CD14-positive monocyte (primary cell): ENCODE measurements at regions not wholly inside any gene's neighbourhood (a gene's known extent, or its start where the extent isn't known, plus 50 kb on each side); places are given as distances from the start of the nearest gene placed in this dataset.

Source experiments
- DNase-seq, 3 donors: peaks; one replicate each; pipeline ENCODE4 v3.0.0-alpha.2; 2011 to 2022
- H2AFZ ChIP-seq: 2 replicates; pipeline ENCODE4 v1.6.0; 2012; ENCODE audit warnings: mild to moderate bottlenecking, low read depth, low read length, inconsistent platforms; ENCODE audit not compliant: insufficient read depth, poor library complexity, severe bottlenecking
- H3K27ac ChIP-seq, 2 donors: 1 replicate in 1 of 2; 2 replicates in 1 of 2; pipeline ENCODE4 v1.5.1; 2012 to 2013; ENCODE audit warnings: low read length in 2 of 2, control low read depth in 1 of 2, inconsistent platforms in 1 of 2, low read depth in 1 of 2, mild to moderate bottlenecking in 1 of 2
- H3K27me3 ChIP-seq, 2 donors: one replicate each; pipeline versions ENCODE4 v1.6.0 to v1.6.1; 2011 to 2013; ENCODE audit warnings: low read length in 2 of 2; ENCODE audit not compliant: control insufficient read depth in 2 of 2, insufficient read depth in 2 of 2
- H3K36me3 ChIP-seq, 2 donors: replicated peaks in 1 of 2; 1 replicate in 1 of 2; 2 replicates in 1 of 2; pipeline versions ENCODE4 v1.5.1 to v1.6.1; 2012 to 2013; ENCODE audit warnings: low read length in 2 of 2, control low read depth in 1 of 2, inconsistent platforms in 1 of 2, mild to moderate bottlenecking in 1 of 2; ENCODE audit not compliant: insufficient read depth in 2 of 2, control insufficient read depth in 1 of 2
- H3K4me1 ChIP-seq, 2 donors: 1 replicate in 1 of 2; 2 replicates in 1 of 2; pipeline versions ENCODE4 v1.5.1 to v1.6.1; 2012 to 2013; ENCODE audit warnings: low read length in 2 of 2, control low read depth in 1 of 2, inconsistent platforms in 1 of 2, mild to moderate bottlenecking in 1 of 2, moderate library complexity in 1 of 2; ENCODE audit not compliant: insufficient read depth in 2 of 2, control insufficient read depth in 1 of 2
- H3K4me2 ChIP-seq: replicated peaks from 2 replicates; pipeline ENCODE3; 2012; ENCODE audit warnings: low read length, moderate library complexity, mild to moderate bottlenecking; ENCODE audit not compliant: poor library complexity, severe bottlenecking; ENCODE audit errors: extremely low read depth
- H3K4me3 ChIP-seq, 3 experiments: fragments of 200-600 bp in 1 of 3; sonication (generic) in 1 of 3; replicated peaks in 1 of 3; 1 replicate in 2 of 3; 2 replicates in 1 of 3; pipeline ENCODE4 v1.5.1; 2011 to 2013; ENCODE audit warnings: low read length in 3 of 3, mild to moderate bottlenecking in 3 of 3, control low read depth in 2 of 3, low read depth in 2 of 3, inconsistent platforms in 1 of 3, moderate library complexity in 1 of 3
- H3K79me2 ChIP-seq: 2 replicates; pipeline ENCODE4 v1.6.0; 2012; ENCODE audit warnings: mild to moderate bottlenecking, control low read depth, inconsistent platforms, low read length, moderate library complexity; ENCODE audit not compliant: insufficient read depth
- H3K9ac ChIP-seq: 2 replicates; pipeline ENCODE4 v1.6.0; 2017; ENCODE audit warnings: low read length, mild to moderate bottlenecking; ENCODE audit not compliant: insufficient read depth, poor library complexity, severe bottlenecking
- H3K9me3 ChIP-seq, 2 donors: replicated peaks in 1 of 2; 1 replicate in 1 of 2; 2 replicates in 1 of 2; pipeline versions ENCODE4 v1.5.1 to v1.6.1; 2012 to 2013; ENCODE audit warnings: low read length in 2 of 2, control low read depth in 1 of 2; ENCODE audit not compliant: control insufficient read depth in 1 of 2, insufficient read depth in 1 of 2
- H4K20me1 ChIP-seq: 2 replicates; pipeline ENCODE4 v1.6.0; 2012; ENCODE audit warnings: mild to moderate bottlenecking, low read length, control low read depth, moderate library complexity; ENCODE audit not compliant: insufficient read depth
- H3K27ac Mint-ChIP-seq, 7 donors: one replicate each; pipeline ENCODE4 v1.8.0; 2020; ENCODE audit warnings: mild to moderate bottlenecking in 7 of 7, mixed read lengths in 7 of 7, moderate library complexity in 6 of 7, inconsistent platforms in 2 of 7
- H3K27me3 Mint-ChIP-seq, 3 donors: one replicate each; pipeline ENCODE4 v1.8.0; 2021 to 2022; ENCODE audit warnings: low read depth in 3 of 3, mild to moderate bottlenecking in 3 of 3, mixed read lengths in 3 of 3, moderate library complexity in 3 of 3, inconsistent platforms in 1 of 3
- H3K36me3 Mint-ChIP-seq, 2 donors: one replicate each; pipeline ENCODE4 v1.8.0; 2020; ENCODE audit warnings: mixed read lengths in 2 of 2, inconsistent platforms in 1 of 2, mild to moderate bottlenecking in 1 of 2
- H3K4me1 Mint-ChIP-seq: one replicate; pipeline ENCODE4 v1.8.0; 2020; ENCODE audit warnings: mild to moderate bottlenecking, mixed read lengths
- H3K4me3 Mint-ChIP-seq, 2 donors: one replicate each; pipeline ENCODE4 v1.8.0; 2020; ENCODE audit warnings: mild to moderate bottlenecking in 2 of 2, mixed read lengths in 2 of 2, moderate library complexity in 1 of 2
- H3K9me3 Mint-ChIP-seq, 7 donors: one replicate each; pipeline ENCODE4 v1.8.0; 2020 to 2022; ENCODE audit warnings: mixed read lengths in 7 of 7, mild to moderate bottlenecking in 6 of 7, moderate library complexity in 6 of 7, inconsistent platforms in 2 of 7
- WGBS: methylation state at CpG from one replicate; pipeline ENCODE4 v1.1.5; 2013; ENCODE audit warnings: missing lambda C conversion rate; ENCODE audit not compliant: insufficient coverage; 5-methylcytosine and 5-hydroxymethylcytosine counted together
- intact Hi-C, 2 donors: fragments of 100-400 bp; cut with micrococcal nuclease; formaldehyde crosslinking; loops; one replicate each; pipeline versions ENCODE4 v1.15.0 to v1.15.1; 2023
- TF ChIP-seq, protein P1 (sequence below): fragments of 200-600 bp; IDR thresholded peaks from one replicate; pipeline ENCODE4 v1.8.0; 2022; ENCODE audit warnings: antibody characterized with exemption, mild to moderate bottlenecking

- TF ChIP-seq, protein P1, sequence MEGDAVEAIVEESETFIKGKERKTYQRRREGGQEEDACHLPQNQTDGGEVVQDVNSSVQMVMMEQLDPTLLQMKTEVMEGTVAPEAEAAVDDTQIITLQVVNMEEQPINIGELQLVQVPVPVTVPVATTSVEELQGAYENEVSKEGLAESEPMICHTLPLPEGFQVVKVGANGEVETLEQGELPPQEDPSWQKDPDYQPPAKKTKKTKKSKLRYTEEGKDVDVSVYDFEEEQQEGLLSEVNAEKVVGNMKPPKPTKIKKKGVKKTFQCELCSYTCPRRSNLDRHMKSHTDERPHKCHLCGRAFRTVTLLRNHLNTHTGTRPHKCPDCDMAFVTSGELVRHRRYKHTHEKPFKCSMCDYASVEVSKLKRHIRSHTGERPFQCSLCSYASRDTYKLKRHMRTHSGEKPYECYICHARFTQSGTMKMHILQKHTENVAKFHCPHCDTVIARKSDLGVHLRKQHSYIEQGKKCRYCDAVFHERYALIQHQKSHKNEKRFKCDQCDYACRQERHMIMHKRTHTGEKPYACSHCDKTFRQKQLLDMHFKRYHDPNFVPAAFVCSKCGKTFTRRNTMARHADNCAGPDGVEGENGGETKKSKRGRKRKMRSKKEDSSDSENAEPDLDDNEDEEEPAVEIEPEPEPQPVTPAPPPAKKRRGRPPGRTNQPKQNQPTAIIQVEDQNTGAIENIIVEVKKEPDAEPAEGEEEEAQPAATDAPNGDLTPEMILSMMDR, result no peak
- Mint-ChIP-seq H3K27ac (no peak overlapping the region), H3K9me3 (peaks cover 0 to 2% (median 0%) of the 10 kb centered on the region in 7 donors), H3K36me3 (no peaks in the 10 kb centered on the region), H3K27me3 (peaks cover 0 to 3% (median 0%) of the 10 kb centered on the region in 3 donors), H3K4me3 (no peak overlapping the region), H3K4me1 (no peaks in the 10 kb centered on the region)
- no peak overlapping the region for H2AFZ ChIP-seq
- no peak for DNase-seq
- H3K4me1 ChIP-seq, result no peaks in the 10 kb centered on the region
- H4K20me1 ChIP-seq, result no peaks in the 10 kb centered on the region
- intact Hi-C loops, result no loop called here
- no peak overlapping the region for H3K4me2 ChIP-seq
- no peak overlapping the region for H3K4me3 ChIP-seq
- no peaks in the 10 kb centered on the region for H3K79me2 ChIP-seq
- H3K9ac ChIP-seq, result no peak overlapping the region
- H3K27ac ChIP-seq, result no peak overlapping the region
- no peaks in the 10 kb centered on the region for H3K9me3 ChIP-seq
- 92% methylated on average over 2 of the region's 2 CpGs for WGBS
- H3K27me3 ChIP-seq, result no peaks in the 10 kb centered on the region
- no peaks in the 10 kb centered on the region for H3K36me3 ChIP-seq
Observed at GRCh38 chr7:18123508-18124239, 96.0 kb upstream of the PRPS1L1 start.

DNA sequence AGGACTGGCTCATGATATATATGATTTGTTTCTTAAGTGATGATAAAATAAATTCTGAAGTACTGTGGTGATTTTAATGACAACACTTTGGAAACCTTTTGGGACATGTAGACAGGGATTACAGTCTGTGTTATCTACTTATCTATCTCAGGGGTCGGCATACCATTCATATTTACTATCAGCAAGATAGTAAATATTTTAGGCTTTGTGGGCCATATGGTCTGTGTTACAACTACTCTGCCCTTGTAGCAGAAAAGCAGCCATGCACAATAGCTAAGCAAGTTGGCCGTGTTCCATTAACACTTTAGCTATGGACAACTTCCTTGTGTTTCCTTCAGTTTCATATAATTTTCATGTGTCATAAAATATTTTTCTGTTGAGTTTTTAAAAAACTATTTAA, 97.8 kb upstream of the PRPS1L1 start:
- Mint-ChIP-seq H3K36me3 (no peaks in the 10 kb centered on the region), H3K27me3 (peaks cover 0 to 3% (median 0%) of the 10 kb centered on the region in 3 donors), H3K27ac (no peak overlapping the region), H3K4me3 (no peak overlapping the region), H3K4me1 (no peaks in the 10 kb centered on the region), H3K9me3 (peaks cover 0 to 2% (median 0%) of the 10 kb centered on the region in 7 donors)
- WGBS, result no CpG with 5 or more reads among the region's 2 CpGs
- no peaks in the 10 kb centered on the region for H3K79me2 ChIP-seq
- no peaks in the 10 kb centered on the region for H3K36me3 ChIP-seq
- no peak overlapping the region for H3K4me3 ChIP-seq
- no peaks in the 10 kb centered on the region for H3K4me1 ChIP-seq
- H3K27ac ChIP-seq, result no peak overlapping the region
- no peak for DNase-seq
- no peak overlapping the region for H3K9ac ChIP-seq
- no peaks in the 10 kb centered on the region for H4K20me1 ChIP-seq
- H3K9me3 ChIP-seq, result no peaks in the 10 kb centered on the region
- H3K4me2 ChIP-seq, result no peak overlapping the region
- no peaks in the 10 kb centered on the region for H3K27me3 ChIP-seq
- H2AFZ ChIP-seq, result no peak overlapping the region
- TF ChIP-seq, protein P1, result no peak
- intact Hi-C loops, result no loop called here
